ENCODE measurements at regions not wholly inside any gene's neighbourhood (a gene's known extent, or its start where the extent isn't known, plus 50 kb on each side); places are given as distances from the start of the nearest gene placed in this dataset.

GRCh38 chrX:40304115-40304514 is 206.4 kb upstream of the BCOR start:
- WGBS (ENCODE audit: insufficient coverage, insufficient replicate concordance, low lambda C conversion rate, missing lambda C conversion rate), result 20% methylated on average over 1 of the region's 2 CpGs
- Histone ChIP-seq H2AFZ (ENCODE audit: control insufficient read depth, low read depth, low read length) (no peak overlapping the region), H3K4me2 (ENCODE audit: control insufficient read depth, insufficient read depth) (no peak overlapping the region), H3K27ac (ENCODE audit: control insufficient read depth, insufficient read depth) (peak overlapping the region; percentile 1; the same call in 1 of the 2 replicates), H3K4me3 (no peak overlapping the region), H3K36me3 (ENCODE audit: control insufficient read depth in 2 of 2, insufficient read depth in 2 of 2, low read length in 1 of 2) (no peaks in the 10 kb centered on the region), H3K79me2 (ENCODE audit: control insufficient read depth, insufficient read depth, low read length) (no peaks in the 10 kb centered on the region), H3K27me3 (replicated peaks in 1 of 2; ENCODE audit: control insufficient read depth in 2 of 2, insufficient read depth in 2 of 2, low read length in 1 of 2) (no peaks in the 10 kb centered on the region; a peak in 1 of 4 replicates), H3K9me3 (replicated peaks; ENCODE audit: control insufficient read depth, insufficient read depth, low read length) (peaks cover 2% of the 10 kb centered on the region; the same call in 2 of the 3 replicates), H3K9ac (ENCODE audit: control insufficient read depth, insufficient read depth, low read length) (no peak overlapping the region), H3K4me1 (ENCODE audit: control insufficient read depth, insufficient read depth, low read length) (peaks cover 16% of the 10 kb centered on the region), H4K20me1 (ENCODE audit: control insufficient read depth, insufficient read depth) (no peaks in the 10 kb centered on the region)
- DNase-seq (ENCODE audit: low read depth, low spot score), result no peak
- no TSS peak for BruUV-seq (replicated peaks)
- in situ Hi-C loops (cut with MboI) (no loop called here), intact Hi-C loops (cut with micrococcal nuclease; ENCODE audit: unreplicated experiment) (loop anchor here (5.0 kb wide), 1 partner anchor 132 kb away; no protein-coding TSS in a partner anchor)
- TF ChIP-seq RFX5 (IDR thresholded peaks at IDR 0.05; ENCODE audit: low read depth, low read length) (no peak), RB1 (IDR thresholded peaks at IDR 0.05; ENCODE audit: borderline replicate concordance) (no peak), ZNF687 (IDR thresholded peaks at IDR 0.05) (no peak), ATF2 (IDR thresholded peaks at IDR 0.05; ENCODE audit: low read length) (no peak), PAX8 (IDR thresholded peaks at IDR 0.05) (no peak), STAT1 (conservative IDR thresholded peaks at IDR 0.05) (no peak), NKRF (conservative IDR thresholded peaks at IDR 0.05) (no peak), KAT2A (conservative IDR thresholded peaks at IDR 0.05; ENCODE audit: control insufficient read depth, low read depth, low read length) (no peak), NFYA (IDR thresholded peaks at IDR 0.05; ENCODE audit: borderline replicate concordance, low read depth, low read length) (no peak), ASH2L (IDR thresholded peaks at IDR 0.05; ENCODE audit: borderline replicate concordance, low read depth) (no peak), TAF1 (IDR thresholded peaks at IDR 0.05; ENCODE audit: borderline replicate concordance, low read depth, low read length) (no peak), CREB1 (IDR thresholded peaks at IDR 0.05; ENCODE audit: low read depth) (no peak), MAX (IDR thresholded peaks at IDR 0.05; ENCODE audit: low read depth, low read length) (no peak), RELA (IDR thresholded peaks at IDR 0.05; ENCODE audit: borderline replicate concordance, partially characterized antibody) (no peak)
- ChIA-PET POLR2A (no interaction called here), RAD21 (ENCODE audit: unreplicated experiment) (no interaction called here), CTCF (no interaction called here), SMC1A (ENCODE audit: uncharacterized antibody, unreplicated experiment) (no interaction called here)
- FAIRE-seq, result no peak
- no peak for ATAC-seq
